Hepatic stellate cell (primary cell): ENCODE measurements at regions not wholly inside any gene's neighbourhood (a gene's known extent, or its start where the extent isn't known, plus 50 kb on each side); places are given as distances from the start of the nearest gene placed in this dataset.
A peak's percentile ranks its signal among the peaks of the same experiment; 100 is the strongest.

Experiments used
- DNase-seq: peaks from one replicate; pipeline ENCODE4 v3.0.0; 2011; ENCODE audit warnings: low spot score

- DNase-seq = no peak
These were observed 223.0 kb upstream of the CDIN1 start for GRCh38 chr15:36356466-36356865.

DNA sequence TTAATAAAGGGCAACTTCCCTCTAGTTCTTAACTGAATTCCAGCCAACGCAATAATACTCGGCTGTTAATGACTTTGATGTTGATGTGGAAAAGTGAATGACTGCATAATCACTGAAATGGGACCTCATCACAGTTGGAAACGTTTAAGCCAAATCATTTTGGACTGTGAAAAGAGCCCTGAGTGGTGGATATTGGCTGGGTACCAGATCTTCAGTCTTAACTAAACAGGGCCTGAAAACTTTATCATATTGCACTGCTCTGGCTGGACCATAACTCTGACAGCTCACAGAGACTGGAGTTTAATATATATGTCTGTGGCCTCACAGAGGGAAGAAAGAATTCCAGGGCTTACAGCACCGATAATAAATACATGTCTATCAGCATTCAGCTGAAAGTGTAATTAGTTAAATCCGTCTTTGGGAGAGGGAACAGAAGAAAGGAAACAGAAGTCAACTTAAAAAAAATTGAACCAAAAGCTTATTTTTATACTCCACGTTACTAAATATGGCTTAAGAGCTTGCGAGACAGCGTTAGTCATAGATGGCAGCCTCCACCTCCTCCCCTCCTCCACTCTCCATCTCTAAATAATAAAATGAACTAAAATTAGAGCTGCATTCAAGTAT lies 222.3 kb upstream of the CDIN1 start:
- DNase-seq = peak; percentile 29

- peak; percentile 47 for DNase-seq
These were observed 221.3 kb upstream of the CDIN1 start for GRCh38 chr15:36358094-36358493.

GRCh38 chr15:36358523-36358922 lies 220.9 kb upstream of the CDIN1 start:
- DNase-seq = no peak

GRCh38 chr15:36359286-36359685 lies 220.1 kb upstream of the CDIN1 start:
- DNase-seq = no peak

GRCh38 chr15:36361351-36361870 lies 218.0 kb upstream of the CDIN1 start:
- DNase-seq = no peak

DNA sequence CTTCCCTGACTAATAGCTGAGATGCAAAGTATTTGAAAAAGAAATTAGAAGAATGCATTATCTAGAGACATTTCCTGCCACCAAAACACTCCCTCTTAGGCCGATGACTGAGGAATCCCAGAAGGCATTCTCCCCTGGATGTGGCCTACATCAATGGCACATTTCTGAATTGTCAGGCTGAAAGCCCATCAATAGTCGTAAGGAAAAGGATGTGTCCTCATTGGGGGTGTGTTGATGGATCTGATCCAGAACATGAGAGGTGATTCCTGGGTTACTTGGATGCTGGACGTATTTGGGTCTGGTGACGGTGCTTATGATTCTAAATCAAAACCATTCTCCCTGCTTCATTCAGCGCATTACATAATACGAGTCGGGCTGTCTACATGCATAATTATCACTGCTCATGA lies 216.9 kb upstream of the CDIN1 start:
- DNase-seq = peak; percentile 18

DNA sequence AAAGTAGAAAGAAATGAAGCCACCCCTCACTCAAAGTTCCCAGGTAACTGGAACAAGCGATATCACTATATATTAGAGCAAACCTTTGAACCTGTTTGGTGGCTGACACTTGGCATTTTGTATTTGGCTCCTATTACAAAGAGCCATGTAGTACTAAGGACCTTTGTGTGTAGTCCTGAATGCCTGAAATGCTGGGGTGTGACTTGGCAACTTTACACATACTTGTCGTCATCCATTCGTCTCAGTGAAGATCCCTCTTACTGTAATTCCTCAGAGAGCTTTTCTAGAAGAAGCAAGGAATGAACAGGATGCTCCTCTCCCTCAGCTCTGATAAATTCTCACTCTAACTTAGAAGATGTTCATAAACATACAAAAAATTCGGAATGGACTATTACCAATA lies 216.1 kb upstream of the CDIN1 start:
- no peak for DNase-seq

DNA sequence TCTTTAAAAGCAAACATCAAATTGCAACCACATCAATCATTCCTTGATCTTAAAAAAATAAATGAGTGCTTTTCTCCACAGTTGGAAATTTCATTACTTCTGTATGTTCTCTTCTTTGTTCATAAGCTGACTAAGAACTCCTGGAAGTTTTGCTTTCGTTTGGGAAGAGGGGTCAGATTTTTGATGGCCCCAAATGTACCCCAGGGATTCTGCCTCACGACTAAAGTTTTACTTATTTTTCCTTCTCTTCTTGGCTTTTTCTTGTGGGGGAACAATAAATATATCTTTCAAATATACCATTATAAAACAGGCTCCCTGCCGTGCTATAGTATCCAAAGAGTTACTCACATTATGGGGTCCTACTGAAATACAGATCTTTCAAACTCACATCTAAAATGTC lies 215.0 kb upstream of the CDIN1 start:
- DNase-seq = no peak

DNA sequence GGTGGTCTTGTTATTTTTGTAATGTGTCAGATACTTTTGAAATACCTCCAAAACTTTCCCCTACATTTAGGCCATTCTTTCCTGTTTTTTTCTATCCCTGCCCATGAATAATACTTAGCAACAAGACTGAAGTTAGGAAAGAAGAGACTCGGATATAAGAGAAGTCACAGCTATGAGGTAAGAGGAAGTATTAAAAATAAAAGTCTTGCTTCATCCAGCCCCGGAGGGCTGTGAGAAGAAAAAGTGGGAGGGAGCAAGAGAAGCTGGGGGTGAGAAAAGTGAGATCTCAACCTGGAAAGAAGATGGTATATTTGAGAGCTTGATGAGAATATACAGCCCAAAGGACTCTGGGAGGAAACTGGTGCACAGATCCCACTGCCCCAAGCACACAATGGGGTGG lies 213.5 kb upstream of the CDIN1 start:
- no peak for DNase-seq

GRCh38 chr15:36370051-36370730 lies 209.2 kb upstream of the CDIN1 start:
- no peak for DNase-seq

- peak; percentile 17 for DNase-seq
These were observed 208.7 kb upstream of the CDIN1 start for GRCh38 chr15:36370731-36371112.

- no peak for DNase-seq
These were observed 207.9 kb upstream of the CDIN1 start for GRCh38 chr15:36371509-36371908.

GRCh38 chr15:36372968-36373367 lies 206.5 kb upstream of the CDIN1 start:
- DNase-seq = no peak

DNA sequence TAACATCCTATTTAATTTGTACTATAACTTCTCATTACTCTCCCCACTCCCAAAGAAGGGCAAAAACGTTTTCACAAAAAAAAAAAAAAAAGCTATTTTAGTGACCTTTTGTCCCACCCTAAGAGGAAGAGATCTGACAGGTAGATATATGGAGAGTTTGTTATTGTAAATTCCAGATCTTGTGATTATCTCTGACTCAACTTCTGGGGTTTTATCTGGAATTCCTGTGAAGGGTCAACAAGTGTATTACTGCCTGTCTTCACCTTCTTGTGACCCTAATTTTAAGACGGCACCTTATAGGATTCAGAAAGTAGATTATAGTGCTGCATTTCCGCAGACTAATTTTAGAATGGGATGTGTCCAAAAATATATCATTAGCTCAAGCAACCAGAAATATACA lies 205.9 kb upstream of the CDIN1 start:
- no peak for DNase-seq

DNA sequence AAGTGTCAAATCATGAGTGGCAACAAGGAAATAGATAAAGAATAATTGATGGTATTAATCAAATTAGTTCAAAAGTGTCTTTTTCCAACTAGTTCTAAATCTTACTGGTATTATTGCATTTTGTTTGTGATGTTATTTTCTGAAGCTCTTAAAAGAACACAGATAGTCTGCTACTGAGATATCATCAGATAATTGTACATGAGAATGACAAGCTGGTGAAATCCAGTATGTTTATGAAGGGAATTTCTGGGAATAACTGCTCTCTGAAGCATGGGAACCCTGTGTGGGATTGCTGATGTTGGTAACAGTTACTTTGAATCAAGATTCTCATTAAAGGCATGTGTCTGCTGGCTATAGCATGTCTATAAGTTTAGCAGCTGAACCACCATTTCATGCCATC lies 190.3 kb upstream of the CDIN1 start:
- DNase-seq = no peak

DNA sequence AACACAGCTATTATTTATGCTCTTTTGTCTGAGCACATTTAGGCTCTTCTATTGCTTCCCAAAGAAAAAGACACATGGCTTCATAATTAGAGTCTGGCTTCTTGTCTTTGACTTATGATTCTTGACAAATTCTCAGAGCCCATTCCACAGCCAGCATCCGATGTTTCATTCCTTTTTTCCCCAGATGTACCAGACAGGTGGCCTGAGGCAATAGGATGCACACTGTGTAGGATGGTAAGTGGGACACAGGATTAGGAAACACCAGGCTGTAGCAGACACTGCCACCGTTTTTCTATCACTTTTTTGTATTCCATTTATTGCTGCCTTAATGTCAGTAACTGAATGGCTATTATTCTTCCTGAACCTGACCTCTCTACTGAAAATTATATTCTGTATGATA lies 188.9 kb upstream of the CDIN1 start:
- no peak for DNase-seq

DNA sequence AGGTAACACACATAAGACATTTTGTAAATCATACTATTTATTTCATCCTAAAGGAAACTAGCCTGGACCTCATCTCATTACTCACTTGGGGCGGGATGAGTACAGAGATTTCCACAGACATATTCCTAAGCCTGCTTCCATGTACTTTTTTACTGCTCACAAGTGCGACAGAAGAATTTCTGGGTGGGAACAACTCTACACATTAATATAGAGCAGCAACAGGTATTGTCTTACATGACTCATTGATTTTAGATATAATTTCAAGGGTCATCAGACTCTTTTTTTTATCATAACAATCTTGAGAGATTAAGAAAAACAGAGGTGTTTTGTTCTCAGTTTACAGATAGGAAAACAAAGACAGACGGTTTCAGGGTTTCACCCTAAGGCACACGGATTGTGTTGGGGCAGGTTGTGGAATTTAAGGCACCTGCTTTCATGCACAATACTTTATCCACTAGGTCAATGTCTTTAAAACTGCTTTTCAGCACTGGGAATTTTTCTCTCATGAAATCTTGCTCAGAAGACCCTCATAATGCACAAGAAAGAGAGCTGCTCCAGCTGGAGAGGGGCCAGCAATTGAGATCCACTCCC lies 186.7 kb upstream of the CDIN1 start:
- DNase-seq = no peak

DNA sequence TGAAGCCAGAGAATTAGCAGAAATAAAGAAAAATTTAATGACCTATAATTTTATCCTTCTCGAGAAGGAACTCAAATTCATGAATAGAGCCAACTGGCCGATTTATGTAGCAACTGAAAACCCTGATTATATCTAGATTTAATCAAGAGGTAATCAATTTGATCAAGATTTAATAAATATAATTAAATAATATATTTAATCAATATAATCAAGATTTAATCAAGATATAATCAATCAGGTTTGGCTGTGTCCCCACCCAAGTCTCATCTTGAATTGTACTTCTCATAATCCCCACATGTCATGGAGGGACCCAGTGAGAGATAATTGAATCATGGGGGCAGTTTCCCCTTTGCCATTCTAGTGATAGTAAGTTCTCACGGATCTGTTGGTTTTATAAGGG lies 181.2 kb upstream of the CDIN1 start:
- DNase-seq = no peak

DNA sequence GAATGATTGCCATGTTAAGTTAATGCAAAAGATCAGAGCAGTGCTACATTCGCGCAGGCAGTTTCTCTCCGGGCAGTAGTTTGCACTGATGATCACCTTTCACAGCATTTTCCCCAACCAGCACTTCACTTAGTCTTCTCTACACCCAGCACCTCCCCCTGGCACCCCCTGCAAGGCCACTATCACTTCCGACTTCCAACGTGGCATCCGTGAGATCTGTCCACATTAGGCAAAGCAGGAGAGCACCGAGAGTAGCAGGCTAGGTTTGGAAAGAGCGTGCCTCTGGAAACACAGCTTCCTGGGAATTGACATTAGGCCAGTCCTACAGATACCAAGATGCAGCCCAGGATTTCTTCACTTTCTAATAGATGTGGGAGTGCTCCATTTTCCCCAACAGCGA lies 180.2 kb upstream of the CDIN1 start:
- no peak for DNase-seq

DNA sequence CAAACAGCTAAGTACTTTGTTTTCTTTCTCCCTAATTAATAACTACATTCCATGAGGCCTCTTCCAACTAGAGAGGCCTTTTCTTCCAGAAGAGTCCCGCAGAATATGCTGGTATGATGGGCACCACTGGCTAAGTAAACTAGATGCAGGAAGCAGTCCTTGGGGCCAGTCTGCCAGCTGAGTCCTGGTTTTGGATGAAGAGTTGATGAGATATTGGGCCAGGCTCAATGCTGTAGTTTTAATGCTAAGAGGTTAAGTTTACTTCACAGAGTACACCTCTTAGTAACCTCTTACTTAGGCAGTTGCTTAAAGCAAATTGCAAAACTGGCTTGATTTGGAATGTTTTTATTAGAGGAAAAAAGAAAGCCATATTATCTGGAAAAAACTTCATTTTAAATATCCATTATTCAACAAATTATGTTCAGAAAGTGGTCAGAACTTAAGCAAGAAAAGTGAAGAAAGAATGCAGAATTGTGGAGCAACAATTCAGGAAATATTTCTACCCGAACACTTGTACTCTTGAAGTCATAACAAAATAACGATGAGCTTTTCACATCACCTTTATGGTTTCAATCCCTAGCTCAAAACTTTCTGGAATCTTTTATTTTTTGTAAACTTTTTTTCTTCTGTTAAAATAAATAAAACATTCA lies 178.4 kb upstream of the CDIN1 start:
- DNase-seq = no peak

- DNase-seq = peak; percentile 16
These were observed 177.8 kb upstream of the CDIN1 start for GRCh38 chr15:36401586-36401966.

GRCh38 chr15:36403351-36403750 lies 176.1 kb upstream of the CDIN1 start:
- DNase-seq = no peak
